T-helper 2 cell (primary cell): ENCODE measurements at regions not wholly inside any gene's neighbourhood (a gene's known extent, or its start where the extent isn't known, plus 50 kb on each side); places are given as distances from the start of the nearest gene placed in this dataset.

Experiments used
- DNase-seq, 5 experiments: peaks; one replicate each; pipeline versions ENCODE4 v3.0.0 to v3.0.0-alpha.2; 2012 to 2022

- DNase-seq: peak in 1 of 5 experiments; percentile 9
Observed at GRCh38 chr12:100741084-100741711, 53.4 kb upstream of the ANO4 start.

DNA sequence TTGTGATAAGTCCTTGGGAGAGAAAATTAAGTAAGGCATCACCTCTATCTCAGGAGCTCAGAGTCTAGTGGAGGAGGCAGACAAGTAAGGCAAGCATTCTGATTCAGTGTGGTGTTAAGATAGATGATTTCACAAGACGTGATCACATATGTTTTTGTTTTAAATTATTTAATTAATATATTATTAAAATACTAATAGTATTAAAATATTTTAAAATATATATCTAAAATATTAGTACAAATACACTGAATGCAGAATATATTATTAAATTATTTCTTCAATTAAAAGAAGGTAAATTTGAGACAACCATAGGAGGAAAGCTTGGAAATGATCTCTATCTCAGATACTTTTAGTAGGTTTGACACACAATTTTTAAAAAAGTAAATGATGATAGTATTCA, 51.5 kb upstream of the ANO4 start:
- no peak for DNase-seq
